Fibroblast of skin of right quadriceps (primary cell): ENCODE measurements at regions not wholly inside any gene's neighbourhood (a gene's known extent, or its start where the extent isn't known, plus 50 kb on each side); places are given as distances from the start of the nearest gene placed in this dataset.

Source experiments
- DNase-seq: peaks from one replicate; pipeline ENCODE4 v3.0.0-alpha.2; 2013

DNA sequence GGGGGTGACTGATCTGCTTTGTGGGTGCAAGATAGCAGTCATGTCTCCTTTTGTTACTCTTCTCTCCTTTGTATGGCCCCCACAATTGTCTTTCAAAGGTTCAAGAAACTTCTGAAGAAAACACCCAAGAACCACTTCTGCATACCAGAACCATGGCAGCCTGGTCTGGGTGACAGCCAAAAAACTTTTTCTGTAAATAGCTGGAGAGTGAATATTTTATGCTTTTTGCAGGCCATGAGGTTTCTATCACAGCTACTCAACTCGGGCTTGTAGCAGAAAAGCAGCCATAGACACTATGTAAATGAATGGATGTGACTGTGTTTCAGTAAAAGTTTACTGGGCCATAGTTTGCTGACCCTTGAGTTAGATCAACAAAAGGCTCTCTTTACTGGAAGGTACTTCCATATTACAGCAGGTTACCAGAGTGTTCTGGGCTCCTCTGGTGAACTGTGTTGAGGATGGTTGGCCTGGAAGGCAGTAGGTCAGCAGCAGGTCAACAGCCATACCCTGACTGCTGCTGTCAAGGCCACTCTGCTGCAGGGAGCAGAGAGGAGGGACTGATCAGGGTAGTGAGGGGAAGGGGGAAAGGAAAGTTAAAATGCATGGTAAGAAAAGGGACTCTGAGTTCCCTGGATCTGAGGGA is 116.4 kb downstream of the GDAP2 start:
- peak; percentile 79 for DNase-seq
